ENCODE measurements at regions not wholly inside any gene's neighbourhood (a gene's known extent, or its start where the extent isn't known, plus 50 kb on each side); places are given as distances from the start of the nearest gene placed in this dataset.
A peak's percentile ranks its signal among the peaks of the same experiment; 100 is the strongest.

- TF ChIP-seq CTCF (IDR thresholded peaks at IDR 0.05; ENCODE audit: poor library complexity, severe bottlenecking) = peak; percentile 76
- ATAC-seq (ENCODE audit: low read depth) = peak; percentile 82
- no peak for DNase-seq (ENCODE audit: low spot score)
- no peak overlapping the region for H3K4me3 ChIP-seq (ENCODE audit: severe bottlenecking)
- H3K27me3 ChIP-seq (ENCODE audit: insufficient read depth, poor library complexity, severe bottlenecking) = no peaks in the 10 kb centered on the region
- no peak overlapping the region for H3K27ac ChIP-seq (ENCODE audit: poor library complexity, severe bottlenecking)
- H3K36me3 ChIP-seq (ENCODE audit: low read depth) = no peaks in the 10 kb centered on the region
- H3K4me1 ChIP-seq (ENCODE audit: insufficient read depth, poor library complexity, severe bottlenecking) = no peaks in the 10 kb centered on the region
- H3K9me3 ChIP-seq (ENCODE audit: severe bottlenecking) = no peaks in the 10 kb centered on the region
These were observed 97.0 kb upstream of the SLC35G4 start for GRCh38 chr18:11512096-11513025.

GRCh38 chr18:11511434-11512095, 97.8 kb upstream of the SLC35G4 start:
- Histone ChIP-seq H3K27ac (ENCODE audit: poor library complexity, severe bottlenecking) (no peak overlapping the region), H3K27me3 (ENCODE audit: insufficient read depth, poor library complexity, severe bottlenecking) (no peaks in the 10 kb centered on the region), H3K36me3 (ENCODE audit: low read depth) (no peaks in the 10 kb centered on the region), H3K9me3 (ENCODE audit: severe bottlenecking) (no peaks in the 10 kb centered on the region), H3K4me3 (ENCODE audit: severe bottlenecking) (no peak overlapping the region), H3K4me1 (ENCODE audit: insufficient read depth, poor library complexity, severe bottlenecking) (no peaks in the 10 kb centered on the region)
- ATAC-seq (ENCODE audit: low read depth) (no peak), DNase-seq (ENCODE audit: low spot score) (no peak)
- TF ChIP-seq CTCF (IDR thresholded peaks at IDR 0.05; ENCODE audit: poor library complexity, severe bottlenecking) = no peak

- no peak overlapping the region for H3K27ac ChIP-seq (ENCODE audit: poor library complexity, severe bottlenecking)
- ATAC-seq (ENCODE audit: low read depth) = no peak
- H3K36me3 ChIP-seq (ENCODE audit: low read depth) = no peaks in the 10 kb centered on the region
- H3K4me3 ChIP-seq (ENCODE audit: severe bottlenecking) = no peak overlapping the region
- H3K4me1 ChIP-seq (ENCODE audit: insufficient read depth, poor library complexity, severe bottlenecking) = no peaks in the 10 kb centered on the region
- no peaks in the 10 kb centered on the region for H3K27me3 ChIP-seq (ENCODE audit: insufficient read depth, poor library complexity, severe bottlenecking)
- DNase-seq (ENCODE audit: low spot score) = no peak
- no peaks in the 10 kb centered on the region for H3K9me3 ChIP-seq (ENCODE audit: severe bottlenecking)
- no peak for TF ChIP-seq CTCF (IDR thresholded peaks at IDR 0.05; ENCODE audit: poor library complexity, severe bottlenecking)
These were observed 102.5 kb upstream of the SLC35G4 start for GRCh38 chr18:11506856-11507255.

- no peak overlapping the region for H3K4me3 ChIP-seq (ENCODE audit: severe bottlenecking)
- H3K27ac ChIP-seq (ENCODE audit: poor library complexity, severe bottlenecking) = no peak overlapping the region
- no peaks in the 10 kb centered on the region for H3K36me3 ChIP-seq (ENCODE audit: low read depth)
- no peak for TF ChIP-seq CTCF (IDR thresholded peaks at IDR 0.05; ENCODE audit: poor library complexity, severe bottlenecking)
- peaks cover 2% of the 10 kb centered on the region for H3K4me1 ChIP-seq (ENCODE audit: insufficient read depth, poor library complexity, severe bottlenecking)
- ATAC-seq (ENCODE audit: low read depth) = no peak
- no peaks in the 10 kb centered on the region for H3K27me3 ChIP-seq (ENCODE audit: insufficient read depth, poor library complexity, severe bottlenecking)
- no peak for DNase-seq (ENCODE audit: low spot score)
- no peaks in the 10 kb centered on the region for H3K9me3 ChIP-seq (ENCODE audit: severe bottlenecking)
These were observed 103.4 kb upstream of the SLC35G4 start for GRCh38 chr18:11505993-11506392.
